Peyer's patch (tissue), 4 donors: ENCODE measurements at regions not wholly inside any gene's neighbourhood (a gene's known extent, or its start where the extent isn't known, plus 50 kb on each side); places are given as distances from the start of the nearest gene placed in this dataset.

ENCODE experiments used
- CTCF ChIP-seq, 6 experiments: fragments of 450-650 bp in 4 of 6; fragments of 200-600 bp in 2 of 6; sonication (generic) in 1 of 6; IDR thresholded peaks; one replicate each; pipeline ENCODE4 v1.5.1; 2017 to 2019; ENCODE audit warnings: antibody characterized with exemption in 6 of 6, mild to moderate bottlenecking in 3 of 6, moderate library complexity in 1 of 6
- POLR2A ChIP-seq, 2 donors: fragments of 450-650 bp; IDR thresholded peaks; one replicate each; pipeline ENCODE4 v1.5.1; 2017; ENCODE audit warnings: antibody characterized with exemption in 2 of 2, mild to moderate bottlenecking in 2 of 2, moderate library complexity in 2 of 2

DNA sequence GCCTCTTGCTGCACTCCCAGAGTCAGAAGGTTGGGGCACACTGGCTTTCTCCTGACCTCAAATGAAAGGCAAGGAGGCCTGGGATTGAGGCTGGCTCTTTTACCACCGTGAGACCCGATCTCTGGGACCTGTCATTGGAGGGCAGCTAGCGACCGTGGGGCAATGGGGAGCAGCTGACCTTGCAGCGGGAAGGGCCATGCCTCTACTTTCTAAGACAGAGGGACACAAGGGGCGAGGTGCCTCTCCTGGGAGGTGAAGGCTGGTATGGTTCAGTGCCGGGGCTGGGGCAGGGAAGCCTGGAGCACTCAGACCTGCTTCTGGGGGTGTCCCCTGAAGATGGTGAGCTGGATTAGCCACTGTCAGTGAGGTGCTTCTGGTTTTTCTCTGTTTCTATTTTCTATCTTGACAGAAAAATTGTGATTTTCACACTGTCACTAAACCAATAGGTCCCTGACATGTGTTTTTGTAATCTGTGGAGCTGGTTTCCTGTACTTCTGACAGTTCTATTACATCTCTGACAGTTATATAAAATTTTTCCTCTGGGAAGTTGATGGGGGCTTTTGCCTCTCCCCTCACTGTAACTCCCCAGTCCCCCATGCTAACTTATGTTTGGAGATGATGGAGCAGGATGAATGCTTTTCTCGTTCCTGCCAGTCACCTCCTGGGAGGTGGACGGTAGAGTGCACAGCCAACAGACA is 340.8 kb downstream of the RPS24 start:
- no peak for TF ChIP-seq CTCF (IDR thresholded peaks at IDR 0.05)
- TF ChIP-seq POLR2A (IDR thresholded peaks at IDR 0.05), result no peak
